ENCODE measurements at regions not wholly inside any gene's neighbourhood (a gene's known extent, or its start where the extent isn't known, plus 50 kb on each side); places are given as distances from the start of the nearest gene placed in this dataset.
A peak's percentile ranks its signal among the peaks of the same experiment; 100 is the strongest.
"Not testable (repeated sequence)": the region's sequence is repeated elsewhere in the genome, so short reads cannot be mapped to it uniquely, and the experiment has no call there.

DNA sequence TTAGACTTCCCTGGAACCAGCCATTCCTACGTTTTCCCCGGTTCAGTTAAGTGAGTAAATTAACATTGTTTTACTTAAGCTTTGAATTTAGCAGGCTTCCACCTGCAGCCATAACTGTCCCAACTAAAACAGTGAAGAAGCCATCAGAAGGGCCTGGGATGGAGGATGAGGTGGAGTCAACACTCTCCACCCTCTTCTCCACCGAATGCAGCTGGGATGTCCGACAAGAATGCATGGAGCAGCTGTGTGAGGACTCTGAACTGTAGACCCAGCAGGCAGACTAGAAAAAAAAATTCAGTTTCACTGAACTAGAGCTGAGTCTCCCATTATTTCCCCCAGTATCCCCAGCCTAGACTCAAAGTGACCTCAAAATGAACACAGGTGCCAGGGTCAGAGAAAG is 114.8 kb downstream of the C16orf95 start:
- H3K36me3 Mint-ChIP-seq (ENCODE audit: insufficient read depth in 2 of 2) = no peaks in the 10 kb centered on the region
- no peak overlapping the region for H3K27ac Mint-ChIP-seq
- H3K4me1 Mint-ChIP-seq (ENCODE audit: low read depth) = no peaks in the 10 kb centered on the region
- ATAC-seq (replicated peaks in 1 of 2) = no peak
- no peak overlapping the region for H3K4me3 Mint-ChIP-seq
- H3K27me3 Mint-ChIP-seq (ENCODE audit: low read depth) = peaks cover 15% of the 10 kb centered on the region
- no peak for DNase-seq
- peaks cover 1 to 2% of the 10 kb centered on the region in 2 donors for H3K9me3 Mint-ChIP-seq

DNA sequence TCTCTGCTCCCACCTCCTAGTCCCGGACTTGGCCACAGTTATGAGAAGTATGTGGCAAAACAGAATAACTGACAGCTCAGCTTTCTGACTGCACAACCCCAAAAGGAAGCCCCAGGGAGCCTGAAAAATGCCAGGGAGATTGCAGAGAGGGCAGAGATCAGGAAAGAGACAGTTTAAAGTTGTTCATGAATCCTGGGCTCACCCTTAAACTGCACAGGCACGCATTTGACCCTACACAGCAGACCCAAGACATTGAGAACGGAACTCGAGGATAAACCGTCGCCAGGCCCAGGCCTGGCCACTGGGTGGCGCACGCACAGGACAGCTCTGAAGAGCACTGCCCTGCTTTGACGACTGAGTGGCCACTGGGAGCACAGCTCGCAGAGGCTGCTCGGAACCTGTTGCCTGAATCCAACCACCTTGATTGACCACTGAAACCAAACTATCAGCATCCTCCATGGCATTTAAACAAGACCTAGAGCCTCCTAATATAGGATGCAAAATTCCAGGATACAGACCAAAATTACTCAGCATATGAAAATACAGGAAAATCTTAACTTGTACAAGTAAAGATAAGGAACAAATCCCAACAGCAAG is 114.0 kb downstream of the C16orf95 start:
- no peak overlapping the region for H3K27ac Mint-ChIP-seq
- H3K4me1 Mint-ChIP-seq (ENCODE audit: low read depth) = no peaks in the 10 kb centered on the region
- H3K36me3 Mint-ChIP-seq (ENCODE audit: insufficient read depth in 2 of 2) = no peaks in the 10 kb centered on the region
- ATAC-seq (replicated peaks in 1 of 2) (peak; percentile 73 to 75), DNase-seq (peak; percentile 60 to 74)
- H3K9me3 Mint-ChIP-seq = peaks cover 1 to 2% of the 10 kb centered on the region in 2 donors
- no peak overlapping the region for H3K4me3 Mint-ChIP-seq
- peaks cover 15% of the 10 kb centered on the region for H3K27me3 Mint-ChIP-seq (ENCODE audit: low read depth)

DNA sequence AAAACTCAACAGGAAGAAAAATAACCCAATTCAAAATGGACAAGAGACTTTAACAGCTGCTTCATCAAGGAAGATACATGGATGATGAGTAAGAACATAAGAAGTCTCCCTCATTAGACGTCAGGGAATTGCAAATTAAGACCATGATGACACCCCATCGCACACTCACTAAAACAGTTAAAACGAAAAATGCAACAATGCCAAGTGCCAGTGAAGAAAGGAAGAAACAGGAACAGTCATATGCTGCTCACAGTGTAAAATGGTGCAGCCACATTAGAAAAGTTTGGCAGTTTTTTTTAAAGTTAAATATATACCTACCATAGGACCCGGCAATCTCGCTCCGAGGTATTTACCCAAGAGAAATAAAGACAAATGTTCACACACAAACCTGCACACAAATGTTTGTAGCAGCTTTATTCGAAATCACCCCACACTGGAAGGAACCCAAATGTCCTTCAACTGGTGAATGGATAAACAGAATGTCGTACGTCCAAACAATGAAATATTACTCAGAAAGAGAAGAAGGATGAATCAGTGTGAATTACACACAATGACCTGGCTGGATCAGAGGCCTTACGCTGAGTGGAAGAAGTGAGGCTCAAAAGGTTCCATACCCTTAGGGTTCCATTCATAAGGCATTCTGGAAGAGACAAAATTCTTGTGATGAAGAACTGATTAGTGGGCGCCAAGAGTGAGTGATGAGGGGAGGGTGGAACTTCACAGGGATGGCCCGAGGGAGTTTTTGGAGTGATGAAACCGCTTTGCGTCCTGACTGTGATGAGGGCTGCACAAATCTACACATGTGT is 110.3 kb downstream of the C16orf95 start:
- Mint-ChIP-seq H3K4me1 (ENCODE audit: low read depth) (no peaks in the 10 kb centered on the region), H3K36me3 (ENCODE audit: insufficient read depth in 2 of 2) (no peaks in the 10 kb centered on the region), H3K4me3 (no peak overlapping the region), H3K27ac (no peak overlapping the region), H3K27me3 (ENCODE audit: low read depth) (peaks cover 6% of the 10 kb centered on the region), H3K9me3 (no peaks in the 10 kb centered on the region)
- no peak for DNase-seq
- ATAC-seq (replicated peaks in 1 of 2) = no peak

DNA sequence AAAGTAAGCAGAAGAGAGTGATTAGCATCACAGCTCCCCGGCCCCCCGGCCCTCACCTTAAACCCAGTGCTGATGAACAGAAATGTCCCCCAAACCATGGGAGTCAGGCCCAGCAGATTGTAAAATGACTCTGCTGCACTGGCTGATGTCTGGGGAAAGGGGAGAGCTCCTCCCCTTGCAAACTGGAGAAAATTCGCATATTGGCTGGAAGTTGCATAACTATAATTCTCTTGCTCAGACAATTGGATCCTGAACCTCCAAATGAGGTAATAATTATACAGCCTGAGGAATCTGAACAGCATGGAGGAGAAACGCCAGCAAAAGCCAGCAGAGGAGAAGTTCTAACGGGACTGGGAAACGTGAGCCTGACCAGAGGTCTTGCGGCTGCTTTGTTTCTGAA is 109.7 kb downstream of the C16orf95 start:
- no peak for ATAC-seq (replicated peaks in 1 of 2)
- no peak for DNase-seq
- Mint-ChIP-seq H3K27me3 (ENCODE audit: low read depth) (peaks cover 4% of the 10 kb centered on the region), H3K4me1 (ENCODE audit: low read depth) (no peaks in the 10 kb centered on the region), H3K9me3 (no peaks in the 10 kb centered on the region), H3K36me3 (ENCODE audit: insufficient read depth in 2 of 2) (no peaks in the 10 kb centered on the region), H3K27ac (no peak overlapping the region), H3K4me3 (no peak overlapping the region)

DNA sequence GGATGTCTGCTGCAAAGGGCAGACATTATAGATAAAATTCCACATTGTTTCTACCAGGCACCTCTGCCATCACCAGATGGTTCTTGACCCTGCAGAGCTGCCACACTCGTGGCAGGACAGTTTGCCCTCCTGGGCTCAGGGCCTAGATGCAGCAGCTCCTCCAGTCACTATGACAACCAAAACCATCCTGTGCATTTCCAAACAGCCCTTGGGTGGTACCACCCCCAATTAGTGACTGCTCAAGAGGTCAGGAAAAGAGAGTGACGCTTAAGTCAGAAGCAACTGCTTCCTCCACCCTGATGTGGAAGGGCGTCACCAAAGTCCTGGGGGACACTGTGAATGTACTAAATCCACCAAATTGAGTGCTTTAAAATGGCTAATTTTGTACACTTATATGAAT is 109.2 kb downstream of the C16orf95 start:
- DNase-seq (no peak), ATAC-seq (replicated peaks in 1 of 2) (no peak)
- H3K27me3 Mint-ChIP-seq (ENCODE audit: low read depth) = peaks cover 4% of the 10 kb centered on the region
- no peak overlapping the region for H3K4me3 Mint-ChIP-seq
- H3K9me3 Mint-ChIP-seq = no peaks in the 10 kb centered on the region
- no peaks in the 10 kb centered on the region for H3K4me1 Mint-ChIP-seq (ENCODE audit: low read depth)
- no peak overlapping the region for H3K27ac Mint-ChIP-seq
- H3K36me3 Mint-ChIP-seq (ENCODE audit: insufficient read depth in 2 of 2) = no peaks in the 10 kb centered on the region

DNA sequence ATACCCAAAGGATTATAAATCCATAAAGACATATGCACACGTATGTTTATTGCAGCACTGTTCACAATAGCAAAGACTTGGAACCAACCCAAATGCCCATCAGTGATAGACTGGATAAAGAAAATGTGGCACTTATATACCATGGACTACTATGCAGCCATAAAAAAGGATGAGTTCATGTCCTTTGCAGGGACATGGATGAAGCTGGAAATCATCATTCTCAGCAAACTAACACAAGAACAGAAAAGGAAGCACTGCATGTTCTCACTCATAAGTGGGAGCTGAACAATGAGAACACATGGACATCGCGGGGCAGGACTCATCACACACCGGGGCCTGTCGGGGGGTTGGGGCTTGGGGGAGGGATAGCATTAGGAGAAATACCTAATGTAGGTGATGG is 108.2 kb downstream of the C16orf95 start:
- not testable (repeated sequence) for DNase-seq; H3K27me3 Mint-ChIP-seq (ENCODE audit: low read depth); ATAC-seq (replicated peaks in 1 of 2); H3K4me1 Mint-ChIP-seq (ENCODE audit: low read depth); H3K9me3 Mint-ChIP-seq; H3K4me3 Mint-ChIP-seq; H3K27ac Mint-ChIP-seq; H3K36me3 Mint-ChIP-seq (ENCODE audit: insufficient read depth in 2 of 2)

DNA sequence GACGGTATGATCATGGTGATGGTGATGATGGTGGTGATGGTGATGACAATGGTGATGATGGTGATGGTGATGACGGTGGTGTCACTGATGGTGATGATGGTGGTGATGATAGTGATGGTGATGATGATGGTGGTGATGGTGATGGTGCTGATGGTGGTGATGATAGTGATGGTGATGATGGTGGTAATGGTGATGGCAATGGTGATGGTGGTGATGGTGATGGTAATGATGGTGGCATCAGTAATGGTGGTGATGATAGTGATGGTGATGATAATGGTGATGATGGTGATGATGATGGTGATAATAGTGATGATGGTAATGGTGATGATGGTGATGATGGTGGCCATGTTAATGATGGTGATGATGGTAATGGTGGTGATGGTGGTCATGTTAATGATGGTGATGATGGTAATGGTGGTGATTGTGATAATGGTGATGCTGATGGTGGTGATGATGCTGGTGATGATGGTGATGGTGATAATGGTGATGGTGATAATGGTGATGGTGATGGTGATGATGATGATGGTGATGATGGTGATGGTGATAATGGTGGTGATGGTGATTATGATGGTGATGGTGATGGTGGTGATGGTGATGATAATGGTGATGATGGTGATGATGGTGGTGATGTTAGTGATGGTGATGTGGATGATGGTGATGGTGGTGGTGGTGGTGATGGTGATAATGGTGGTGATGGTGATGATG is 107.2 kb downstream of the C16orf95 start:
- DNase-seq (no peak), ATAC-seq (replicated peaks in 1 of 2) (no peak)
- Mint-ChIP-seq H3K36me3 (ENCODE audit: insufficient read depth in 2 of 2) (no peaks in the 10 kb centered on the region), H3K27ac (no peak overlapping the region), H3K27me3 (ENCODE audit: low read depth) (no peaks in the 10 kb centered on the region), H3K4me3 (no peak overlapping the region), H3K4me1 (ENCODE audit: low read depth) (no peaks in the 10 kb centered on the region), H3K9me3 (no peaks in the 10 kb centered on the region)

DNA sequence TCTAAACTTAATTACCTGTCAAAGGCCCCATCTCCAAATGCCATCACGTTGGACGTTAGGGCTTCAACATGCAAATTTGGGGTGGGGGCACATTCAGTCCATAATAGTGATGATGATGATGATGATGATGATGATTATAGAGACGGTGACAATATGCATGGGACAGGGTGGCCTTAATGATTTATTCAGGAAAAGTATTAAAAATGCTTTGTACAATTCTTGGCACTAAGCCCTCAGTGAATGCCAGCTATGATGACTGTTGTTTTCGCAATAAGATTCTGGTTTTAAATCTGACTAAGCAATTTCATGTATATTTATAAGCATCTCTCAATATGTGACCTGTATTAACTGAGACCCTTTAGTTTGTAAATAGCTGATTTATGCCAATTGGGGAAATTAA is 106.3 kb downstream of the C16orf95 start:
- Mint-ChIP-seq H3K27ac (no peak overlapping the region), H3K36me3 (ENCODE audit: insufficient read depth in 2 of 2) (no peaks in the 10 kb centered on the region), H3K4me1 (ENCODE audit: low read depth) (no peaks in the 10 kb centered on the region), H3K4me3 (no peak overlapping the region), H3K9me3 (no peaks in the 10 kb centered on the region), H3K27me3 (ENCODE audit: low read depth) (no peaks in the 10 kb centered on the region)
- DNase-seq (no peak), ATAC-seq (replicated peaks in 1 of 2) (no peak)

DNA sequence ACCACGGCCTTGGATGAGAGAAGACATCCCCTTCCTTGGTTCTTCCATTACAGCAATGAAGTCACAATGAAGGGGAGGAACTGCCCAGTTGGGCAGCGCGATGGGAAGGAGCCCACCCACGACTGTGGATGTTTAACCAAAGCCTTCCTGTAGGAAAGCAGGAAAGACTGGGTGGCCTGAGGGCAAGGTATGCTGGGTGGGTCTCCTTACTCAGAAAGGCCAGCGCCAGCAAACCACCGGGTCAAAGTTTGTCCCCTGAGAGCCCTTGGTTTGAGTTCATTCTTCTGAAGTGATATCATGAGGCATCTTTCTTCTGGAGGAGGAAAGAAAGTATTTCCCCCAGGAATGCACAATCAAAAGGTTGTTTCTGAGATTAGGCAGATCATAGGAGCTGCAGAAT is 105.2 kb downstream of the C16orf95 start:
- H3K27ac Mint-ChIP-seq = no peak overlapping the region
- no peaks in the 10 kb centered on the region for H3K9me3 Mint-ChIP-seq
- no peaks in the 10 kb centered on the region for H3K27me3 Mint-ChIP-seq (ENCODE audit: low read depth)
- ATAC-seq (replicated peaks in 1 of 2) (no peak), DNase-seq (no peak)
- H3K36me3 Mint-ChIP-seq (ENCODE audit: insufficient read depth in 2 of 2) = no peaks in the 10 kb centered on the region
- no peaks in the 10 kb centered on the region for H3K4me1 Mint-ChIP-seq (ENCODE audit: low read depth)
- no peak overlapping the region for H3K4me3 Mint-ChIP-seq

DNA sequence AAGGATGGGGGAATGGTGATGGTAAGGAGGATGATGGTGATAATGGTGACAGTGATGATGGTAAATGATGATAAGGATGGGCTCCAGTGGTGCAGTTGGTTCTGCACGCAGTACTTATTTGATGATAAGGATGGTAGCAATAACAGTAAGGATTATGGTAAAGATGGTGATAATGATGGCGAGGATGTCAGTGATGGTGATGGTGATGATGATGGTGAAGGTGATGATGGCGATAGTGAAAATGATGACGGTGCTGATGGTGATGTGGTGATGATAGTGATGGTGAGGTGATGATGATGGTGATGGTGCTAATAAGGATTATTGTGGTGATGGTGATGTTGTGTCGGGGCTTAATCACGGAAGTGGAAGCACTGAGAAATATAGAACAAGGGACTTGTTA is 103.7 kb downstream of the C16orf95 start:
- DNase-seq (no peak), ATAC-seq (replicated peaks in 1 of 2) (no peak)
- Mint-ChIP-seq H3K27ac (no peak overlapping the region), H3K9me3 (no peaks in the 10 kb centered on the region), H3K27me3 (ENCODE audit: low read depth) (no peaks in the 10 kb centered on the region), H3K4me3 (no peak overlapping the region), H3K4me1 (ENCODE audit: low read depth) (no peaks in the 10 kb centered on the region), H3K36me3 (ENCODE audit: insufficient read depth in 2 of 2) (no peaks in the 10 kb centered on the region)

DNA sequence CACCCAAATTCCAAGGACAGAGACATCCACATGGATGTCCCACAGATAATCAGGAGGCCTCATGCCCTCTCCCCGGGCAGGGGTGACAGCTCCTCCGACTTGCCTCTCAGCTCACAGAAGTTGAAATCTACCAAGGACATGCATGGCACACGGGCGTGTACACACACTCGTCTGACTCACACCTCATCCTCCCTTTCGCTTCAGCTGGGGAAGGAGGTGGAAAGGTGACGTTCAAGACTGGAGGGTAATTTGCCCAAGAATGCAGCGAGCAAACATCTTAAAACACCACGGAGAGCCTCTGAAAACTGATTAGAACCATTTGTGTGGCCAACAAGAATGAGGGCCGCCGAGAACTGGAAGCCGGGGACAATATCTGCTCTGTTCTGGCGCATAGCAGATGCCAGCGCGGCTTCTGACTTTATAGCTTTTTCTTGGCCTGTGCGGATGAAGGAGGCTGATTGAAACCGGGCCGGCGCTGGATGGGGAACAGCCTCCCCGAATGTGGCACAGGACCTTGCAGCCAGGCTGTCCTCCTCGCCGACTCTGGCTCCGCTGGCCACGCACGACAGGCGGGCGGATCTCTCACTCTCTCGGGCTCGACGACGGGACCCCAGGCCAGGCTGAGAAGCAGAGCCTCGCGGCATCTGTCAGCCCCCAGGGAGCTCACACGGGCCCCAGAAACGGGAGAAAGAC is 100.9 kb downstream of the C16orf95 start:
- H3K4me3 Mint-ChIP-seq = no peak overlapping the region
- peaks cover 1 to 5% of the 10 kb centered on the region in 2 donors for H3K9me3 Mint-ChIP-seq
- DNase-seq = no peak
- H3K4me1 Mint-ChIP-seq (ENCODE audit: low read depth) = no peaks in the 10 kb centered on the region
- ATAC-seq (replicated peaks in 1 of 2) = no peak
- no peaks in the 10 kb centered on the region for H3K36me3 Mint-ChIP-seq (ENCODE audit: insufficient read depth in 2 of 2)
- no peaks in the 10 kb centered on the region for H3K27me3 Mint-ChIP-seq (ENCODE audit: low read depth)
- H3K27ac Mint-ChIP-seq = no peak overlapping the region

DNA sequence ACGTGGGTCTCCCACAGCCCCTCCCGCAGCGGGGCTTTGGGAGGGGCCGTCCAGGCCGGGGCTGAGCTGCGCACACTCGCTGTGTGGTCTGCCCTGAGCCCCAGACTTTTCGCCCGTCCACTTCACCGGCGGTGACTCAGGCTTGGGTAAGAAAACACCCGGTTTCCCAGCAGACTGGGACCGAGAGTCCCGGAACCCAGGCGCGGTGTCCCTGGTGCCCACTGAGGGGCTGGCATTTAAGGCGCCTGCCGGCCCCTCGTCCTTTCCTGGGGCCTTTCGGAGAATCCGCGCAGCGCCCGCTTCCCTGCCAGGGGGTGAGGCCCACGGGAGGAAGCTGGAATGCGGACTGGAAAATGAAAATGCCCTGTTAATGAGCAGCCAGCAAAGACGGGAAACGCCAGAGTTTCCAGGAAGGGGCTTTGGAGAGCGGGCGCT is 100.3 kb downstream of the C16orf95 start:
- H3K9me3 Mint-ChIP-seq = peaks cover 1 to 5% of the 10 kb centered on the region in 2 donors
- H3K36me3 Mint-ChIP-seq (ENCODE audit: insufficient read depth in 2 of 2) = no peaks in the 10 kb centered on the region
- H3K4me3 Mint-ChIP-seq = no peak overlapping the region
- no peaks in the 10 kb centered on the region for H3K4me1 Mint-ChIP-seq (ENCODE audit: low read depth)
- no peak overlapping the region for H3K27ac Mint-ChIP-seq
- H3K27me3 Mint-ChIP-seq (ENCODE audit: low read depth) = no peaks in the 10 kb centered on the region
- DNase-seq (no peak), ATAC-seq (replicated peaks in 1 of 2) (no peak)

DNA sequence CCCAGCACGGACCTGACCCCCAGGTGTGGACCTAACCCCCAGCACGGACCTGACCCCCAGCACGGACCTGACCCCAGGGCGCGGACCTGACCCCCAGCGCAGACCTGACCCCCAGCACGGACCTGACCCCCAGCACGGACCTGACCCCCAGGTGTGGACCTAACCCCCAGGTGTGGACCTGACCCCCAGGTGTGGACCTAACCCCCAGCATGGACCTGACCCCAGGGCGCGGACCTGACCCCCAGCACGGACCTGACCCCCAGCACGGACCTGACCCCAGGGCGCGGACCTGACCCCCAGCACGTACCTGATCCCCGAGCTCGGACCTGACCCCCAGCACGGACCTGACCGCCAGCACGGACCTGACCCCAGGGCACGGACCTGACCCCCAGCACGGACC is 99.4 kb downstream of the C16orf95 start:
- not testable (repeated sequence) for H3K9me3 Mint-ChIP-seq; H3K27me3 Mint-ChIP-seq (ENCODE audit: low read depth); H3K4me1 Mint-ChIP-seq (ENCODE audit: low read depth); ATAC-seq (replicated peaks in 1 of 2); H3K36me3 Mint-ChIP-seq (ENCODE audit: insufficient read depth in 2 of 2); H3K27ac Mint-ChIP-seq; H3K4me3 Mint-ChIP-seq; DNase-seq

Measured in activated T-cell treated with anti-CD3 and anti-CD28 coated beads, Interleukin-2, amount 50 U/mL, for 72 hours (primary cell).